GM21528 (cell line): ENCODE measurements at regions not wholly inside any gene's neighbourhood (a gene's known extent, or its start where the extent isn't known, plus 50 kb on each side); places are given as distances from the start of the nearest gene placed in this dataset.

Experiments used
- ATAC-seq: cut with Tn5 transposase; IDR thresholded peaks from one replicate; pipeline ENCODE4 v1.9.1; 2021; ENCODE audit warnings: mild to moderate bottlenecking, moderate library complexity; ENCODE audit not compliant: unreplicated experiment, low FRiP score

- no peak for ATAC-seq
These were observed 64.7 kb downstream of the ARRDC4 start for GRCh38 chr15:98025237-98025636.

- ATAC-seq = no peak
These were observed 74.2 kb downstream of the ARRDC4 start for GRCh38 chr15:98034731-98035130.

GRCh38 chr15:98035134-98035533 is 74.6 kb downstream of the ARRDC4 start:
- no peak for ATAC-seq

GRCh38 chr15:98035577-98036010 is 75.1 kb downstream of the ARRDC4 start:
- ATAC-seq = no peak

- no peak for ATAC-seq
These were observed 79.1 kb downstream of the ARRDC4 start for GRCh38 chr15:98039596-98039995.

GRCh38 chr15:98040146-98040545 is 79.6 kb downstream of the ARRDC4 start:
- ATAC-seq = no peak

GRCh38 chr15:98043160-98044014 is 82.9 kb downstream of the ARRDC4 start:
- ATAC-seq = no peak

- no peak for ATAC-seq
These were observed 91.2 kb downstream of the ARRDC4 start for GRCh38 chr15:98051734-98052133.

- no peak for ATAC-seq
These were observed 97.0 kb downstream of the ARRDC4 start for GRCh38 chr15:98057453-98057852.

GRCh38 chr15:98062869-98063268 is 102.4 kb downstream of the ARRDC4 start:
- no peak for ATAC-seq

- ATAC-seq = no peak
These were observed 102.8 kb downstream of the ARRDC4 start for GRCh38 chr15:98063315-98063714.

GRCh38 chr15:98063871-98064270 is 103.4 kb downstream of the ARRDC4 start:
- no peak for ATAC-seq

- ATAC-seq = no peak
These were observed 106.8 kb downstream of the ARRDC4 start for GRCh38 chr15:98067339-98067738.

GRCh38 chr15:98069256-98069655 is 108.8 kb downstream of the ARRDC4 start:
- ATAC-seq = no peak

GRCh38 chr15:98070137-98070536 is 109.6 kb downstream of the ARRDC4 start:
- ATAC-seq = no peak

GRCh38 chr15:98071786-98072185 is 111.3 kb downstream of the ARRDC4 start:
- no peak for ATAC-seq

GRCh38 chr15:98075441-98075840 is 114.9 kb downstream of the ARRDC4 start:
- no peak for ATAC-seq

- no peak for ATAC-seq
These were observed 115.7 kb downstream of the ARRDC4 start for GRCh38 chr15:98076021-98076816.

- no peak for ATAC-seq
These were observed 116.7 kb downstream of the ARRDC4 start for GRCh38 chr15:98077186-98077585.

GRCh38 chr15:98080791-98081190 is 120.3 kb downstream of the ARRDC4 start:
- no peak for ATAC-seq

GRCh38 chr15:98083203-98083910 is 122.9 kb downstream of the ARRDC4 start:
- no peak for ATAC-seq
